ENCODE measurements at regions not wholly inside any gene's neighbourhood (a gene's known extent, or its start where the extent isn't known, plus 50 kb on each side); places are given as distances from the start of the nearest gene placed in this dataset.

GRCh38 chr1:60245324-60245723 lies 171.8 kb upstream of the C1orf87 start:
- DNase-seq, result no peak

DNA sequence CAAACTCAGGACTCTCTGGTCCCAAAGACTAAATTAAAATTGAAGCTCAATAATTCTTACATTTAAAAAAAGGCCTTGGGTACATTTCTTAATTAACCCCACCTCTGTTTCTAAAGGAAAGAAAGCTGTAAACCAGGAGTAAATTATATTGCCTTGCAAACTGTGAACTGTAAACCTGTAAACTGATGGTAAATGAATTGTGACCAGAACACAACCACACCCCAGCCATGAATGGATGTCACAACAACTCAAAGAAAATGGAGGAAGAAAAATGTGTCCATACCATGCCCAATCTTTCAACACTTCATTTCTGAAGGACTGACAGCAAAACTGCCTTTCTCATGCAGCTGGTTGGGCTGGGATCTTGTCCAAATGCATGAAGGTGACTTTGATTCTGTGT lies 171.3 kb upstream of the C1orf87 start:
- DNase-seq, result no peak

DNA sequence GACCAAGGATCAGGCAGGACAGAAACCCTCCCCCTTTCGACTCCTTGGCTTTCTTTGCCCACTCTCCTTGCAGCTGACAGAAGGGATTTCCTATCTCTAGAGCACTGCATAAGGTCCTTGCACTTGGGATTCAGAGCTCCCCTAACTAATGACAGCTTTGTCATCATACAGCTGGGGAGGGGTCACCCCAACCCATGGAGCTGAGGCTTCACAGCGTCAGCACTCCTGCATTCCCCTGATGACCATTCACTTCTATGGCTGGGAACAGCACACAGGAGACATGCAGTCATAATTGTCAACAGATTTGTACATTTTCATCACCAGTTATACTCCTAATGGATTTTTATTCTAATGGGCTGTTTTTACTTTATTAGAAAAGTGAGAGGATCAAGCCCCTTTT lies 161.7 kb upstream of the C1orf87 start:
- no peak for DNase-seq

- no peak for DNase-seq
Measured at GRCh38 chr1:60234776-60235175, 161.2 kb upstream of the C1orf87 start.

DNA sequence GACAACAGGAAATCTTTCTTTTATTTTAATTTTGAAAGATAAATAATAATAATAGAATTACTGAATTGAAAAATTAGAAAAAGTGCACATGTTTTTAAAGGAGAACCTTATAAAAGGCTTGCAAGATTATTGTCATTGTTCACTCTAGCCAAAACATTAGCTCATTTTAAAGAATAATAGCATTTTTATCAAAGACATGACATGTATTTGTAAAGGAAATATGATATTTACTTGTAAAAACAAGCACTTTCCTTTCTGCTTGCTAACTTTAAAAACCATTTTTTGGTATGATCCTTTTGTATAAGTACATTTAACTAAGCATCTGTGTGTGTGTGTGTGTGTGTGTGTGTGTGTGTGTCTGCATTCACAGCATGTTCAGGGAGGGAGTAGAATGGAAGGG lies 156.3 kb upstream of the C1orf87 start:
- DNase-seq, result no peak

GRCh38 chr1:60228041-60228491 lies 154.5 kb upstream of the C1orf87 start:
- no peak for DNase-seq

GRCh38 chr1:60227601-60228000 lies 154.0 kb upstream of the C1orf87 start:
- DNase-seq, result no peak

GRCh38 chr1:60225486-60225885 lies 151.9 kb upstream of the C1orf87 start:
- no peak for DNase-seq

DNA sequence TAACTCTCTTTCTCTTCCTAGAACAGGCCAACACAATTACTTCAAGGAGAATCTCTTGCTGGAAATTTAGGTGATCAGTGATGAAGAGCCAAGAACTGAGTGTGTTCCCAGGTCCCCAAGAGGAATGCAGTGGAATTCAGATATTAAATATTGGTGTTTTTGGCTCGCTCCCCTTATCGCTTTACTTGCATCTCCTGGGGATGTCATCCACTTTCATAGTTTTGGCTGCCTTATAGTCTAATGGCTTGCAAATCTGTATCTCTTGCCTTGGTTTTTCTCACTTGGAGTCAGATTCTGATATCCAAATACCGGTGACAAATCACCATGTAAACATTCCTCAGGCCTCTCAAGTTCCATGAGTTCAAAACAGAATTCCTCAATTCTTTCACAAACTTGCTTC lies 151.0 kb upstream of the C1orf87 start:
- DNase-seq, result no peak

DNA sequence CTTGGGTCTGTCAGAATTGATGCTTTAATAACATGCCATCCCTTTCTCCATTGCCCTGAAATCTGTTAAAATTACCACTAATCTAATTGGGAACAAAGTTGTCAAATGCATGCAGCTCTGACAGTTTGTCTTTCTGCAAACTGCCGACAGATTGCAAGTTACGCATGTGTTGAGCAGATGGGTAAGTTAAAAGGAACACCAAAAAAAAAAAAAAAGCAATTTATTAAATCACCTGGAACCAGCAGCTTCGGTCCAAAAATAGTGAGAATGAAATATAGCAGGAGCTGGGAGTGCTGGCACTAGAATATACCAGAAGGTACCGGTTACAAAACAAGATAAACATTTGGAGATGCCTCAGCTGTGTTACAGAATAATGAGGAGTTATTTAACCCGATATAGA lies 149.6 kb upstream of the C1orf87 start:
- no peak for DNase-seq

- DNase-seq, result no peak
Measured at GRCh38 chr1:60222360-60223115, 149.0 kb upstream of the C1orf87 start.

DNA sequence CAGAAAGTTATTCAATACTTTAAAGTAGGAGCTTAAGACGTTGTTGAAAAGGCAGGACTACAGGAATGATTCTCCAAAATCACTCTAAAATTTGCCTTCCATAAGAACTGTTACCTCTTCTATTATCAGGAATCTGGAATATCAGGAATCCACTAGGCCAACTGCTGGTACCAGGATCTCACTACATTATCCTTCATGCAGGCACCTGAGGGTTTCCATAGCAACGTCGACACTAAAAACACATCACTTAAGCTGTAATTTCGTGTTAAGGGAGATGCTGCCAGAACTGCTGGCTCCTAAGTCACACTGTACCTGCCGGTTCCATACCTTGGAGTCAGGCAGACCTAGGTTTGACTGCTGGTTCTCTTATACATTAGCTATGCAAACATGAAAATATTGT lies 139.7 kb upstream of the C1orf87 start:
- DNase-seq, result no peak

- DNase-seq, result no peak
Measured at GRCh38 chr1:60196026-60196425, 122.5 kb upstream of the C1orf87 start.

DNA sequence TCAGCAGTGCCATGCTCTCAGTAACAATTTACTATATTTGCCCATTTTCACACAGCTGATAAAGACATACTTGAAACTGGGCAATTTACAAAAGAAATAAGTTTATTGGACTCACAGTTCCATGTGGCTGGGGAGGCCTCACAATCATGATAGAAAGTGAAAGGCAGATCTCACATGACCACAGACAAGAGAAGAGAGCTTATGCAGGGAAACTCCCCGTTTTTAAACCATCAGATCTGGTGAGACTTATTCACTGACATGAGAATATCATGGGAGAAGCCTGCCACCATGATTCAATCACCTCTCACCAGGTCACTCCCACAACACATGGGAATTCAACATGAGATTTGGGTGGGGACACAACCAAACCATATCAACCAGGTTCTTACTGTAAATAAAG lies 112.1 kb upstream of the C1orf87 start:
- DNase-seq, result no peak

DNA sequence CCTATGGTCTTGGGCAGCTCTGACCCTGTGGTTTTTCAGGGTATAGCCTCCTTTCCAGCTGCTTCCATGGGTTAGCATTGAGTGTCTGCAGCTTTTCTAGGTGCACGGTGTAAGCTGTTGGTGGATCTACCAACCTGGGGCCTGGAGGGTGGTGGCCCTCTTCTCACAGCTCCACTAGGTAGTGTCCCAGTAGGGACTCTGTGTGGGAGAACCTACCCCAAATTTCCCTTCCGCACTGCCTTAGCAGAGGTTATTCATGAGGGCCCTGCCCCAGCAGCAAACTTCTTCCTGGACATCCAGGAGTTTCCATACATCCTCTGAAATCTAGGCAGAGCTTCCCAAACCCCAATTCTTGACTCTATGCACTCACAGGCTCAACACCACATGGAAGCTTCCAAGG lies 111.0 kb upstream of the C1orf87 start:
- DNase-seq, result no peak

DNA sequence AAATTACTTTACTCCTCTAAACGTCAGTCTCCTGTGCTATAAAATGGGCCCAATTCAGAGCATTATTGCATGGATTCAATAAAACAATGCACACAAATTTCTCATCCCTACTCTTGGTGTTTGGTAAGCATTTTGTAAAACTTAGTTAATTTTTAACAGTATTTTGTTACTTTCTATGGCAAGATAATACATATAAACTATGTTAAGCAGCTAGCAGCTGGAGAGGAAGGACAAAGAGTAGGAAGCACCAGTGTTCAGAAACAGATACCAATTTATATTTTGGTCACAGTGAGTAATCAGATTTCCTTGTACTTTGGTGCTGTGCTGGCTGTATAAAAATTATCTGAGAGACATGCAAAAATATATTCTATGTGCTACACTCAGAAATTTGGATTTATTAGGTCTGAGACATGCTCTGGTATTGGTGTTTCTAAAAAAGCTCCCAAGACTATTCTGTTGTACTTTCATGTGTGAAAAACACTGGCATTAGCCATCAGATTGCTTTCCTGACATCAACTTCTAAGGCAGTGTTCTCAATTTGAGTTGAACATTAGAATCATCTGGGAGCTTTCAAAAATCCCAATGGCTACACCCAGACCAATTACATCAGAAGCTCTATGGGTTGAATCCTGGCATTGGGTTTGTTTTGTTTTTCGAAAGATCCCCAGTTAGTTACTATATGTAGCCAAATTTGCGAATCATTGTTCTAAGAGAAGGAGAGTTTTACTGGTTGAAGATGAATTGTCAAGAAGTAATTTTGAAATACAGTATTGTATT lies 100.3 kb upstream of the C1orf87 start:
- no peak for DNase-seq

GRCh38 chr1:60173006-60173405 lies 99.4 kb upstream of the C1orf87 start:
- DNase-seq, result no peak

- DNase-seq, result no peak
Measured at GRCh38 chr1:60171801-60172200, 98.2 kb upstream of the C1orf87 start.

DNA sequence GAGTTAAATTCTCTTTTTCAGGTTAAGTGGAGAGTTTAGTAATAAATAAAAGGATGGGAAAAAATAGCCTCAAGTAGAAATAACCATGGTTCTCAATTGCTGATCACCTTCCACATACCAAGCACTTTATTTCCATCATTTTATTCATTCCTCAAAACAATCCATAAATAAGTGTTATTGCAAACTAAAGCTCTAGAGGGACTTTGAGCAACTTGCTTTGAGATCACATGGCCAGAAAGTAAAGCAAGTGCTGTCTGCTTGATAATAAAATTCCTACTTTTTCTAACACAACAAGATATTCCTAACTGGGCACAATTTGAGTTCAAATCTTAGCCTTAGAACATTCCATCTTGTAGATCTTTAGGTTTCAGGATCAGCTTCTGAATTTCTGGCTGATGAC lies 97.1 kb upstream of the C1orf87 start:
- DNase-seq, result no peak

- DNase-seq, result no peak
Measured at GRCh38 chr1:60169206-60169605, 95.6 kb upstream of the C1orf87 start.

GRCh38 chr1:60162936-60163335 lies 89.4 kb upstream of the C1orf87 start:
- no peak for DNase-seq

DNA sequence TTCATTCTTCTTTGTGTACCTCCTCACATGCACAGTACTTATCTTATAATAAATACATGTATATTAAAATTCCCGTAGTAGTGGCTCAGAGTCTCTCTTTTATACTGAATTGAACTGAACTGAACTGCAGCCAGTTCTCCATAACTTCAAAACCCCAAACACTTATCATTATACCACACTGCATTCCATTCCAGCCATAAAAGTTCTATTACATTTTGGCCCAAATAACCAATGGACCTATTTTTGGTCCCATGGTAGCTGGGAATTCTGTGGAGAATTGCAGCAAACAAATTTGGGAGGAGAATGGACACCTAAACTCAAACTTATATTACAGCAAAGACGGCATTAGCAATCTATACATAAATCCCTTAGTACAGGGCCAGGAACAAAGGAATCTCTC lies 86.6 kb upstream of the C1orf87 start:
- no peak for DNase-seq

DNA sequence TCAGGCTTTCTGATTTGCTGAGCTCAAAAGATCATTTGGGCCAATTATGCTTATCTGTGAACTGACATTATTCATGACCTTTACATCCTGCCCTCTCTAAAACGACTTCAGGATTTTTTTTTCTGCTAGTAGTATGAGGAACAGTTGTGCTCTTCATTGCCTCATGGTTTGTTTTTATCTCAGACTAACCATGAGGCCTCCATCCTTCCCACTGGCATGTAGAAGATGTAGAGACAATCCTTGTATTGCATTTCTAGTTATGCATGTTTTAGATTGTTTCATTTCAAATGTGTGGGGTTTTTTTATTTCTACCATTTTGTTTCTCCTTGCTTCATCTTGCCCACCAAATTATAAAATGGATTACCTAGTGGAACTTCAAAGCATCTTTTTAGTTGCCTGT lies 82.8 kb upstream of the C1orf87 start:
- DNase-seq, result no peak

- no peak for DNase-seq
Measured at GRCh38 chr1:60153961-60154360, 80.4 kb upstream of the C1orf87 start.

Measured in effector CD8-positive, alpha-beta T cell (primary cell).